ENCODE measurements at regions not wholly inside any gene's neighbourhood (a gene's known extent, or its start where the extent isn't known, plus 50 kb on each side); places are given as distances from the start of the nearest gene placed in this dataset.

DNA sequence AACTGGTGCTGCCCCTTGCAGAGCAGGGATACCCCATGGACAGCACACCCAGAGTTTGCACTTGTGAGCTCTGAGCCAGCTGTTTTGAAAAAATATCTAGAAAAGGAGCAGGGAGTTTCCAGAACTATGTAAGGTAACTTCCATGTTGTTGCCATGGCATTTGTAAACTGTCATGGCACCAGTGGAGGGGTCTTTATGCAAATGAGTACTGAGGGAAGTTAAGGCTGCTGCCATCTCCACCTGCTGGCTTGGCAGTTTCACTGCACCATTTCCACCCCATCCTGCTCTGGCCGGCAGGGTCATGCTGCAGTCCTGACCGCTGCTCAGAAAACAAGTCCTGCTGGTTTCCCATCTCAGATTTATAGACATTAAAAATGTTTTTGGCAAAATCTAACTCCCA lies 52.3 kb upstream of the SNTG2 start:
- no peak for DNase-seq (ENCODE audit: low read depth, low spot score)
- no peak overlapping the region for H3K27ac ChIP-seq

DNA sequence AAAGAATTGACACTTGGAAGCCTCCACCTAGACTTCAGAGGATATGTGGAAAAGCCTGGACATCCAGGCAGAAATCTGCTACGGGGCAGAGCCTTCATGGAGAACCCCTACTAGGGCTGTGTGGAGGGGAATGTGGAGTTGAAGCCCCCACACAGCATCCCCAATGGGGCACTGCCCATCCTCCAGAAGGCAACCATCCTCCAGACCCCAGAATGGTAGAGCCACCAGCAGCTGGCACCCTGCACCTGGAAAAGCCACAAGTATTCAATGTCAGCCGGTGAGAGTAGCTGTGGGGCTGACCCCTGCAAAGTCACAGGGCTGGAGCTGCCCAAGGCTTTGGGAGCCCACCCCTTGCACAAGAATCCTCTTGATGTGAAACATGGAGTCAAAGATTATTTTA lies 53.6 kb upstream of the SNTG2 start:
- no peak overlapping the region for H3K27ac ChIP-seq
- no peak for DNase-seq (ENCODE audit: low read depth, low spot score)

DNA sequence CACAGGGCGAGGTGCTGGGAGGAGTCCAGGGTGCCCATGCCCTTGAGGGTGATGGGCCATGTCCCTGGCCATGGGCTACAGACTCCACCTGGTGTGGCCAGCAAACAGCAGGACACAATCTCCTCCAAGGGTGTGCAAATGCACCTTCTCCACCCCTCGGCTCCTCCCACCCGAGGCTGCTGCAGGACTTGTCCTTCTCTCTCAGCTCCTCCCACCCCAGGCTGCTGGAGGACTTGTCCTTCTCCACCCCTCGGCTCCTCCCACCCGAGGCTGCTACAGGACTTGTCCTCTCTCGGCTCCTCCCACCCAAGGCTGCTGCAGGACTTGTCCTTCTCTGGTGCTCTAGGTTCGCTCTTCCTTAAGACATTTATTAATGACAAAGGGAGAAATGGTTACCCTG lies 57.3 kb upstream of the SNTG2 start:
- DNase-seq (ENCODE audit: low read depth, low spot score) = no peak
- no peak overlapping the region for H3K27ac ChIP-seq

DNA sequence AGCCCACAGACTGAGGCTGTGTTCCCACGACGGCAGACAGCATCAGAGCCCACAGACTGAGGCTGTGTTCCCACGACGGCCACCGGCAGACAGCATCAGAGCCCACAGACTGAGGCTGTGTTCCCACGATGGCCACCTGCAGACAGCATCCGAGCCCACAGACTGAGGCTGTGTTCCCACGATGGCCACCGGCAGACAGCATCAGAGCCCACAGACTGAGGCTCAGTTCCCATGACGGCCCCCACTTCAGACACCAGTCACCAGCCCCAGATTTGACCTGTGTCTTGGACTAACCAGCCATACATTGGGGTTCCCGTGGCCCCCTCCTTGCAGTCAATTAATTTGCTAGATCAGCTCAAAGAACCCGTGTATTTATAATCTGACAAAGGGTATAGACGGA lies 57.8 kb upstream of the SNTG2 start:
- DNase-seq (ENCODE audit: low read depth, low spot score) = no peak
- no peak overlapping the region for H3K27ac ChIP-seq

DNA sequence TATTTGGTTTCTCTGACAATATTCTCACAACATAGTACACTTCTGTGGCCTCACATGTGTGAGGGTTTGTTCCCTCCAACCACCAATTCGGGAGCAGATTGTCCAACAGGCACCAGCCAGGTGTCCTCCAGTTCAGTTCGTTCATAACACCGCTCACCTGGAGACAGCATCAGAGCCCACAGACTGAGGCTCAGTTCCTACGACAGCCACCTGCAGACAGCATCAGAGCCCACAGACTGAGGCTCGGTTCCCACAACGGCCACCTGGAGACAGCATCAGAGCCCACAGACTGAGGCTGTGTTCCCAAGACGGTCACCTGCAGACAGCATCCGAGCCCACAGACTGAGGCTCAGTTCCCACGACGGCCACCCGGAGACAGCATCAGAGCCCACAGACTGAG lies 58.2 kb upstream of the SNTG2 start:
- no peak overlapping the region for H3K27ac ChIP-seq
- DNase-seq (ENCODE audit: low read depth, low spot score) = no peak

DNA sequence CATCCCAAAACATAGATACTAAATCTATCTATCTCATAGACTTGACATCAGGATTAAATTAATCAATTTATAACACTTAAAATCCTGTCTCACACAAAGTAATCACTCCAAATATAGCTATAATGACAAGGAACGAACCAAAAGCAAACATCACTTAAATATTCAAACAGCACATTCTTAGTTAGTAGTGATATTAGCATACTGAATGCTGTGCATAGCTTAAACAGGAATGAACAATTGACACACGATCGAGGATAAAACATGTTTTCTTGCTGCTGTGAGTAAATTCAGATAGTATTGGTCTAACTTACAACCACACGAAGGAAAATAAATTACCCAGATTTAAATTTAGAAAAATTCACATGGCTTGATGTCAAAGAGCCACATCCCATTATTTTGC lies 58.9 kb upstream of the SNTG2 start:
- no peak overlapping the region for H3K27ac ChIP-seq
- DNase-seq (ENCODE audit: low read depth, low spot score) = no peak

DNA sequence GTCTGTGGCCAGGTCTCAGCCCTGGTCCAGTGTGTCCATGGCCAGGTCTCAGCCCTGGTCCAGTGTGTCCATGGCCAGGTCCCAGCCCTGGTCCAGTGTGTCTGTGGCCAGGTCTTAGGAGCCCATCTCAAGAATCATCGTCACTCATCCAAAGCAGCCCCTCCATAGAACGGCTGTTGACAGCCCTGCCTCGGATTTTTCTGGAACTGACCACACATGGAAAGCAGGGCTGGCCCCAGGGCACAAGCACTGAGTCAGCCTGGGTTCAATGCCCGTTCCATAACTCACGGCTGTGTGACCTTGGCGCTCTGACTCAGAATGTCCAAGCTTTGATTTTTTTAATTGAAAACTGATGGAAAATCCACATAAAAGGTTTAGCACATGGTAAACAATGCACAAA lies 59.9 kb upstream of the SNTG2 start:
- H3K27ac ChIP-seq = no peak overlapping the region
- DNase-seq (ENCODE audit: low read depth, low spot score) = no peak

DNA sequence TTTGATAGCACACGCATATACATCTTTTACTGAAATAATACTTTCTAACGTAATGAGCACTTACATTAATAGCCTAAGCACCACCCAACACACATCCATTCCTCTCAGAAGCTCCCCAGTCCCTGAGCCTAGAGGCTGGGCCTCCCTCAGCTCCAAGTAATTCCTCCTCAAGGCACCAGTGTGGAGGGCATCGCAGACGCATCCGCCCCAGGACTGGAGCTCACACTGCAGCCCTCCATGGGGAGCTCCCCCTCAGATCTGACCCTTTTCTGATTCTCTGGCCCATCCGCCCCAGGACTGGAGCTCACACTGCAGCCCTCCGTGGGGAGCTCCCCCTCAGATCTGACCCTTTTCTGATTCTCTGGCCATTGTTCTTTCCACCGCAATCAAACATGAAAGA lies 60.4 kb upstream of the SNTG2 start:
- DNase-seq (ENCODE audit: low read depth, low spot score) = no peak
- H3K27ac ChIP-seq = no peak overlapping the region

DNA sequence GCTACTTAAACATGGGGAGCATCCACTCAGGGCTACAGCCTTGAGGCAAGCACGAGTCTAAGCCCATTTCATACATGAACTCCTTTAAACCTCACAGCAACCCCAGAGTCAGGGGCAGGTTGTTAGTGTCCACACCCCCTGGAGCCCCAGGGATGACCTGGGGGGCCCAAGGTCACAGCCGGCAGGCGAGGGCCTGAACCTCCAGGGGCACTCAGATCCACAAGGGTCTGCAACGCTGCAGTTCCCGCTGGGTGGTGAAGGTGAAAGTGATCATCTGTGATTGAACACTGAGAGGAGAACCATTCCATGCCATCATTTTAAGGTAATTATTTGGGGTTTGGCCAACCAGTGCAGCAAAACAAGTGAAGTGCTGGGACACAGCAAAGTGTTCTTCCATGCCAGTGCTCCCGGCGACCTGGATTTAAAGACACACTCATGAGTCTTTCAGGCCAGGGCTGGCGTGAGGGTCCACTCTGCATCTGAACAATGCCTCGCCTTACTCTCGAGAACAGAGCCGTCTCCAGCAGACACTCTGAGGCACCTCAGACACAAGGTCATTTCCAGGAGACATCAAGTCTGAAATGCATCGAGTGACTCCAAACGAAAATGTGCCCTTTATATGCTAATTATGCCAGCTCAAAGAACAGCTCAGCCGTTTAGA lies 61.6 kb upstream of the SNTG2 start:
- H3K27ac ChIP-seq = no peak overlapping the region
- DNase-seq (ENCODE audit: low read depth, low spot score) = no peak

DNA sequence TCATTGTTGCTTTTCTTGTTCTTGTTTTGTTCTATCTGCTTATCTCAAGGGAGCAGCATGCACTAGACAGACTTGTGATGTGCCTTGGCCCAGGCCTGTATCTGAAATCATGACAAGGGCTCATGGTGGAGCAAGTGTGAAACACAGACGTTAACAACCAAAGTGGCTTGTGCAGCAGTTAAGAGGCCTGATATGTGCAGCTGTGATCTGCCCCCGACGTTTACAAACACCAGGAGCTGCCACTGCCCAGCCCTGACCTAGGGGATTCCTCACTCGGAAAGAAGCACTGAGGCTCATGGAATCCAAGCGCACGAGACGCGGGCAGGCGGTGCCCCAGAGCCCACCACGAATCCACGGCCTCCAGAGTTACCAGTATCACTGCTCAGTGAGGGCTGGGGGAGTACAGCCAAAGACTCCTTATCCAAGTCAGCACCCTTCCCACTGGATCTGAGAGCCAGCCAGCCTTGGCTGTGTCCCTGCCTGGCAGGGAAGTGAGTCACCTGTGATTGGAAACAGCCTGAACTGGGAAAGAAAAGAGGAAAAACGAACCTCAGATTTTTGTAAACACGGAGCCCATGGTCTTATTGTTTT lies 62.3 kb upstream of the SNTG2 start:
- H3K27ac ChIP-seq = no peak overlapping the region
- no peak for DNase-seq (ENCODE audit: low read depth, low spot score)

DNA sequence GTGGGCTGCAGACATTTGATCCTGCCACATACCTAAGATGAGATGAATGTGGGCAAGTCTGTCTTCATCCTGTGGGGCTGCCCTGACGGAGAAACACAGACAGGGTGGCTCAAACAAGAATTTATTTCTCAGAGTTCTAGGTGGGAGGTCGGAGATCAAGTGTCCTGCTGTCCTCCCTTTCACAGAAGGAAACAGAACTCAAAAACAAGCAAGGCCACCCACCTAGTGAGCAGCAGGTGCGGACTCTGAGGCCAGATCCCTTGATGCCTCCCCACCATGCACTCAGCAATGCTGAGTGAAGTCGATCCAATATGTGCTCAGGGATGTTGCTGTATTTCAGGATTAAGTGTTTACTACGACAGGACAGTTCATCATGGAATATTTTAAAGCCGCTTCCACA lies 63.0 kb upstream of the SNTG2 start:
- H3K27ac ChIP-seq = no peak overlapping the region
- DNase-seq (ENCODE audit: low read depth, low spot score) = no peak

DNA sequence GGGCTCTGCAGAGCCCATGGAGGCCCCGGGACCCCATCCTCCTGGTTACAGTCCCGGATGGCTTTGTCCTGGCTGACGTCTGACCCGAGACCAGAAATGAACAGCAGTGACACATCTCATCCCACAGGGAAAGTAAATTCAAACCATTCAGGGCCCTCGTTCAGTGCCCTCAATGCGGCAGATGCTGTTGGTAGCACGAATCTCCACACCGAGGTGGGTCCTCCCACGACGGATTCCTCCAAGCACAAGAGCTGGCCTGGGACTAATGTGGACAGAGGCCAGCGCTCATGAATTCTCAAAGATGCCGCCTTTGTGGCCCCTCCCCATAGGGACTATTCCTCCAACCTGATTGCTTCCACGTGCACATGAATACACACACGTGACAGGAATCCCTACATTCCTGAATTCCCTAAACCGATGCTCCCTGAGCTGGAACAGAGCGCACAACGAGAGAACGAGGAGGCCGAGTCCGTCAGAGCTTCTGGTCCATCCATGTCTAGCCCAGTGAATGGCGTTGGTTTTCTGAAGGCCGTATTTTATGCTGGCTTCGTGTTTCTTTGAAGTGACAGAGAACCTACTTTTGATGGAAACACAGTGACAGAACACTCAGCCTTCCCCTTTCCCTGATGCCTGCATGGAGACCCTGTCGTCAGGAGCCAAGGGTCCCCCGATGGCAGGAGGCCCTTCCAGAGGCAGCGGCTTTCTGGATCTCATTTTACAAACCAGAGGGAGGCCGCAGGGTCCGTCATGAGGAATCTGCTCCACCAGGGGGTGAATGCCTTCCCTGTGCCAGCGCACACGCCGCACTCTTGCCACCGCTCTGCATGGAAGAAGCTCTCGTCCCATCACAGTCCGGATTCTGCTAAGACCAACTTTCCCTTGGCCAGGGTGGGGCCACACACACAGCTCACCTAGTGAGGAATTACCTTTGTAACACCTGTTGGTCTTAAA lies 64.3 kb upstream of the SNTG2 start:
- DNase-seq (ENCODE audit: low read depth, low spot score) = no peak
- no peak overlapping the region for H3K27ac ChIP-seq

DNA sequence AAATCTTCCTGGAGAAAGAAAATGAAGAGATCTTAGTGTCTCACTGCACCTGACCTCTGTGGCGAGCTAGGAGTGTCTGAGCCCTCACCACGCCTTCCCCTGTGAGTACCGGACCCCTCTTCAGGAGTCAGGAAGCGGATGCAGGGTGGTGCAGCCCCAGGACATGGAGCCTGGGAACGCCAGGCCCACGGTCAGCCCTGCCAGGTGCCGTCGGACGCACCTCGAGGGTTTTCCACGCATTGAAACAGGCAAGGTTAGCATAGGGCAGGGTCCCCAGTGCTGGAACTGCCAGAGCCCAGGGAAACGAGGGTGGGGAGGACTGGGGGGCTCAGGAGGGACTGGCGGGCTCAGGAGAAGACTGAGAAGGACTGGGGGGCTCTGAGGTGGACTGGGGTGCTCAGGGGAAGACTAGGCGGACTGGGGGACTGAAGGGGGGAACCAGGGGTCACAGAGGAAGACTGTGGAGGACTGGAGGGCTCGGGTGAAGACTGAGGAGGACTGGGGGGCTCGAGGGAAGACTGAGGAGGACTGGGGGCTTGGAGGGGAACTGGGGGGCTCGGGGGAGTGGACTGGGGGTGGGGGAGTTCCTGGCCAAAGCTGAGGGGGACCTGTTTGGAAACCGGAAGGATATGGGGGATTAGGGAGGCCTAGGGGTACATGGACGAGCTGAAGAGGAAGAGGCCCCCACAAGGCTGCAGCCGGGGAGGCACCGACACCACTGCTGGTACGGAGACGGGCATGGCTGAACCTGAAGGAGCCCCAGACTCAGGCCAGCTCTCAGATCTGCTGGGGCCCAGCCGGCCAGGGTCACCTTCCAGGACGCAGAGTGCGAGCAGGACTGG lies 65.2 kb upstream of the SNTG2 start:
- DNase-seq (ENCODE audit: low read depth, low spot score) = no peak
- no peak overlapping the region for H3K27ac ChIP-seq

DNA sequence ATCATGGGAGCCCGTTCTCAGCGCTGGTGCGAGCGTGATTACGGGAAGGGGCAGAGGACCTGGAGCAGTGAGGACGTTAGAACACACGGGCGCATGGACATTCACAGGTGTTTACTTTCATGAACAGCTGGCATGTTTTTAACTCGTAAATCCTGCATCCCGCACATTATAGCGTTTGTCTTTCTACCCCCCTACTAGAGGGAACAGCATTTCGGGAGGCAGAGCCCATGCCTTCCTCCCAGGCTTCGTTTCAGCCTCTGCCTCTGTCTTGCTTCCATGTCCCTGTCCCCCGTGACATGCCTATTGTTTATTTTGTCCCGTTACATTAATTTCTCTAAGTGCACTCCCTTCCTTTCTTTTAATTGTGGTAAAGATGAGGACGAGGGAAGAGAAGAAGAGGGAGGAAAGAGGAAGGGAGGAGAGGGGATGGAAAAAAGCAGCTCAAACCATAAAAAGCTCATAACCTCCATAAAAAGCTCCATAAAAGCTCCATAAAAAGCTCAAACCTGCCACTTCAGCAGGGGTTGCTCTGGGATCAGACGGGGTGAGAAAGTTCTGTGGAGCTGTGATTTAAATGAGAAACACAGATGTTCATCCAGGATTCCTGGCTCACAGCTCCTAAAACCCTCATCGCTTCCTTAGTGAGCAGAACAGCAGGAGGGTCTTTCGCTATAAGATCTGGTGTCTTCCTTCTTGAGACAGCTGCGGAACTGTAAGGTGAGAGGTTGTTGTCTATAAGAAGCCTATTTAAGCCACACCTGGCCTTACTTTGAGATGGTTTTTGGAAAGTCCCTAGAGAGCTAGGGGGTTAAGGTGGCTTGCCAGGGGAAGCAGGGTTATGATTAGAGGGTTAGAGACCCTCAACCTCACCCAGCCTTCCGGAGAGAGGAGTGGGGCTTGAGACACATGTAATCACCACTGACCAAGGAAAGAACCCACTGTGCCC lies 66.6 kb upstream of the SNTG2 start:
- DNase-seq (ENCODE audit: low read depth, low spot score) = no peak
- H3K27ac ChIP-seq = no peak overlapping the region

DNA sequence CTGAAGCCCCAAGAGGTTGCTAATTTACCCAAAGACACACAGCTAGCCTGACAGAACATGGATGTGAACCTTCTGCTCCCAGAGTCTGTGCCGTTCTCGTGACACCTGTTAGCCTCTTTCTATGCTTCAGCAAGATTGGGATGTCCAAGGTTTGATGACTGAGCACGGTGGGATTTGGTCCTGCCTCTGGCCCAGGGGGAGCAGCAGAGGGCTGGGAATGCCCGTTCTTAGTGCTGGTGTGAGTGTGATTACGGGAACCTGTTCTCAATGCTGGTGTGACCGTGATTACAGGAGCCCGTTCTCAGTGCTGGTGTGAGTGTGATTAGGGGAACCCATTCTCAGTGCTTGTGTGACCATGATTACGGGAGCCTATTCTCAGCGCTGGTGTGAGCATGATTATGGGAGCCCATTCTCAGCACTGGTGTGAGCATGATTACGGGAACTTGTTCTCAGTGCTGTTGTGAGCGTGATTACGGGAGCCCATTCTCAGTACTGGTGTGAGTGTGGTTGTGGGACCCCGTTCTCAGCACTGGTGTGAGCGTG lies 67.3 kb upstream of the SNTG2 start:
- no peak for DNase-seq (ENCODE audit: low read depth, low spot score)
- H3K27ac ChIP-seq = no peak overlapping the region

DNA sequence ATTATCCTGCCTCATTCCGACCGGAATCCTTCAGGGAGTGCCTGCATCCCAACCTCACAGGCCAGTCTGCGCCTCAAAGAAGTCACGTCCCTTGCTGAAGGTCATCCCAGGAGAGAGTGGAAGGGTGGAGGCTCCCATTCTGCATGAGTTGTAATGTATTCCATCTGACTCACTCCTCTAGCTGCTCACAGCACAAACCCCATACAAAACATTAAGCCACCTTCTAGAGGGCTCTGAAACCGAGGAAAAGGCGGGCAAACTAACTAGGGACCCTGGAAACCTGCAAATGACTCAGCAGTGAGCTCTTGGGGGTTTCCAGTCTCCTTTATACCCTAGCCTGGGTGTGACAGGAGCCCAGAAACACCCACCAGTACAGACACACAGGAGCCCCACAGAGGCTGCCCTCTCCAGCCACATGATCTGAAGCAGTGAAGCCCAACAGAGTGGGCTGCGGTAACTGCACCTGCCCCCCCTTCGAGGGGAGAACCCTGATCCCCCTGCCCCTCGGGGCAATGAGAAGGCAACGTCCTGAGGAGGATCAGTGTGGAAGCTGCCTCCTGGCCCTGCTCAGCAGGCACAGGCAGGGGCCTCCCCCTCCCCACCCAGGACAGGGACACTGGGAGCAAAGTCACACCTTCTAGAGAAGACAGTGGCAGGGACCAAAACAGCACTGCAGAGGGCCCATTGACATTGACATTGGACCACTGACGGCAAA lies 69.3 kb upstream of the SNTG2 start:
- H3K27ac ChIP-seq = no peak overlapping the region
- no peak for DNase-seq (ENCODE audit: low read depth, low spot score)

DNA sequence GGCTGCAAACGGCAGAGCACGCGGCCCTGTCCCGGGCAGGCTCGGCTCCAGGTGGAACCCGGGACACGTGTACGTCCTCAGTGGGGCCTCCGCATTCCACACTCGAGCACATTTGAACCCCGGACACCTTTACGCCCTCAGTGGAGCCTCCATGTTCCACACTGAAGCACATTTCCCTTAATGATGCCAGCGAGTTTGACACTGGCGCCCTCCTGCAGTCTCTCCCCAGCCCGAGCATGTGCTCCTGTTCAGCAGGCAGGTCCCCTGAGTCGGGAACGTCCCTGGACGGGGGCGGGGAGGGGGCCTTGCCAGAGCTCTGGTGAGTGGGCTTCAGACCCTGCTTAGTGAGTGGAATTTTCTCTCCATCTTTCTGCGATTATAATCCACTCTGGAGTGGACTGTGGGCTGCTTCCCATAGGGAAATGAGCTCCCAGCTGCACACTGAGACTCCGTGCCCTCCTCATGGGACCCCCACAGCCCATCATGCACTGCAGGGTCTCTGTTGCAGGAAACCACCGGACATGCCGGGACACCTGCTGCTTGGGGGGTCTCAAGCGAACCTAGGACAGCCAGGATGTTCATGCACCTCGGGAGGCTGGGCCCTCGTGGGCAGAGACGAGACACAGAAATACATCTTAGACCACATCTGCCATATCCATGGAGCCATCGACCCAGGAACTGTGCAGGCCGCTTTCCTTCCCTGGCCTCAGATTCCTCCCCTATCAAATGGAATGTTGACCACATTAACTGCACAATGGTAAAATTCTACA lies 70.3 kb upstream of the SNTG2 start:
- H3K27ac ChIP-seq = no peak overlapping the region
- DNase-seq (ENCODE audit: low read depth, low spot score) = no peak

DNA sequence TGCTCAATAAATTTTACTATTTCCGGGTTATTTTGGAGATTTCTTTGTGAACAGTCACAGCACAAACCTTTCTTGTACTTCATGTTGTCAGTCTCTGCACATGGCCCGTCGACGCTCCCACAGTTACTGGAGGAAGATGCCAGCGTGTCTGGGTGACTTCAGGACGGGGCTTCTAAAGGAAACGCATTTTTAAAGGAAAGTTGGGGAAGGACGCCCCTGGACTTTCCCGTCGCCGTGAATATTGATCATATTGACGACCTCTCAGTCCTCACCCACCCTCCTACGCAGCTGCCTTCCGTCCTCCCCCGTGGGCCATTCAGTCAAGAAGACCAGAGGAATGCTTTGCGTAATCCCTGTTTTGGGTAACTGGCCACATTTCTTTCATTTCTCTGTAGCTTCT lies 71.1 kb upstream of the SNTG2 start:
- DNase-seq (ENCODE audit: low read depth, low spot score) = no peak
- no peak overlapping the region for H3K27ac ChIP-seq
